Astrocyte (in vitro differentiated cells and primary cell): ENCODE measurements at regions not wholly inside any gene's neighbourhood (a gene's known extent, or its start where the extent isn't known, plus 50 kb on each side); places are given as distances from the start of the nearest gene placed in this dataset.

Source experiments
- EZH2 ChIP-seq: IDR thresholded peaks from 2 replicates; pipeline ENCODE4 v1.6.1; 2012; ENCODE audit warnings: mild to moderate bottlenecking, low read length, inconsistent platforms; ENCODE audit not compliant: insufficient read depth
- TF ChIP-seq, protein P1 (sequence below): IDR thresholded peaks from 2 replicates; pipeline ENCODE4 v1.5.1; 2011; ENCODE audit warnings: low read depth, mild to moderate bottlenecking, inconsistent platforms, low read length, moderate library complexity; ENCODE audit not compliant: insufficient read depth

GRCh38 chr1:106836708-106837107, 219.8 kb upstream of the PRMT6 start:
- TF ChIP-seq EZH2 = no peak
- TF ChIP-seq, protein P1, sequence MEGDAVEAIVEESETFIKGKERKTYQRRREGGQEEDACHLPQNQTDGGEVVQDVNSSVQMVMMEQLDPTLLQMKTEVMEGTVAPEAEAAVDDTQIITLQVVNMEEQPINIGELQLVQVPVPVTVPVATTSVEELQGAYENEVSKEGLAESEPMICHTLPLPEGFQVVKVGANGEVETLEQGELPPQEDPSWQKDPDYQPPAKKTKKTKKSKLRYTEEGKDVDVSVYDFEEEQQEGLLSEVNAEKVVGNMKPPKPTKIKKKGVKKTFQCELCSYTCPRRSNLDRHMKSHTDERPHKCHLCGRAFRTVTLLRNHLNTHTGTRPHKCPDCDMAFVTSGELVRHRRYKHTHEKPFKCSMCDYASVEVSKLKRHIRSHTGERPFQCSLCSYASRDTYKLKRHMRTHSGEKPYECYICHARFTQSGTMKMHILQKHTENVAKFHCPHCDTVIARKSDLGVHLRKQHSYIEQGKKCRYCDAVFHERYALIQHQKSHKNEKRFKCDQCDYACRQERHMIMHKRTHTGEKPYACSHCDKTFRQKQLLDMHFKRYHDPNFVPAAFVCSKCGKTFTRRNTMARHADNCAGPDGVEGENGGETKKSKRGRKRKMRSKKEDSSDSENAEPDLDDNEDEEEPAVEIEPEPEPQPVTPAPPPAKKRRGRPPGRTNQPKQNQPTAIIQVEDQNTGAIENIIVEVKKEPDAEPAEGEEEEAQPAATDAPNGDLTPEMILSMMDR = no peak
